Cardiac muscle cell (in vitro differentiated cells and primary cell): ENCODE measurements at regions not wholly inside any gene's neighbourhood (a gene's known extent, or its start where the extent isn't known, plus 50 kb on each side); places are given as distances from the start of the nearest gene placed in this dataset.
"Not testable (repeated sequence)": the region's sequence is repeated elsewhere in the genome, so short reads cannot be mapped to it uniquely, and the experiment has no call there.

ENCODE experiments used
- DNase-seq, 2 donors: peaks; one replicate each; pipeline versions ENCODE4 v3.0.0 to v3.0.0-alpha.2; 2010 to 2017; ENCODE audit warnings: low read depth in 1 of 2, low spot score in 1 of 2
- H3K27ac ChIP-seq: fragments of 200-600 bp; sonication (generic); 2 replicates; pipeline ENCODE4 v1.5.1; 2016
- H3K27me3 ChIP-seq: fragments of 200-600 bp; sonication (generic); 2 replicates; pipeline ENCODE4 v1.6.0; 2016; ENCODE audit warnings: control low read depth
- H3K36me3 ChIP-seq: fragments of 200-600 bp; sonication (generic); 2 replicates; pipeline ENCODE4 v1.5.1; 2016; ENCODE audit warnings: control low read depth
- H3K4me1 ChIP-seq: fragments of 200-600 bp; sonication (generic); 2 replicates; pipeline ENCODE4 v1.8.1; 2017; ENCODE audit warnings: low read depth, mild to moderate bottlenecking, mixed run types
- H3K4me3 ChIP-seq: fragments of 200-600 bp; sonication (generic); 2 replicates; pipeline ENCODE4 v1.5.1; 2016; ENCODE audit warnings: mild to moderate bottlenecking
- H3K9me3 ChIP-seq: fragments of 200-600 bp; sonication (generic); 2 replicates; pipeline ENCODE4 v1.5.1; 2017; ENCODE audit warnings: low read depth, mild to moderate bottlenecking, control low read depth
- CTCF ChIP-seq: IDR thresholded peaks from 2 replicates; pipeline ENCODE4 v1.5.1; 2012; ENCODE audit warnings: low read depth, mild to moderate bottlenecking, low read length

GRCh38 chr17:22707626-22708025 is 1015.3 kb downstream of the KCNJ18 start:
- Histone ChIP-seq H3K4me1 (no peaks in the 10 kb centered on the region), H3K27ac (no peak overlapping the region), H3K9me3 (no peaks in the 10 kb centered on the region), H3K4me3 (no peak overlapping the region), H3K27me3 (no peaks in the 10 kb centered on the region), H3K36me3 (no peaks in the 10 kb centered on the region)
- TF ChIP-seq CTCF = no peak
- DNase-seq = no peak

- no peak overlapping the region for H3K4me3 ChIP-seq
- no peak for TF ChIP-seq CTCF
- no peak for DNase-seq
- no peaks in the 10 kb centered on the region for H3K27me3 ChIP-seq
- H3K9me3 ChIP-seq = no peaks in the 10 kb centered on the region
- H3K36me3 ChIP-seq = no peaks in the 10 kb centered on the region
- no peaks in the 10 kb centered on the region for H3K4me1 ChIP-seq
- no peak overlapping the region for H3K27ac ChIP-seq
Measured at GRCh38 chr17:22717211-22717610, 1024.9 kb downstream of the KCNJ18 start.

GRCh38 chr17:22718689-22719088 is 1026.4 kb downstream of the KCNJ18 start:
- Histone ChIP-seq H3K36me3 (no peaks in the 10 kb centered on the region), H3K9me3 (no peaks in the 10 kb centered on the region), H3K27ac (no peak overlapping the region), H3K27me3 (no peaks in the 10 kb centered on the region), H3K4me3 (no peak overlapping the region), H3K4me1 (no peaks in the 10 kb centered on the region)
- DNase-seq = no peak
- no peak for TF ChIP-seq CTCF

GRCh38 chr17:22741066-22741465 is 1048.7 kb downstream of the KCNJ18 start:
- not testable (repeated sequence) for H3K27ac ChIP-seq, H3K36me3 ChIP-seq, DNase-seq, H3K9me3 ChIP-seq, H3K4me1 ChIP-seq, H3K27me3 ChIP-seq, H3K4me3 ChIP-seq
